ENCODE measurements at regions not wholly inside any gene's neighbourhood (a gene's known extent, or its start where the extent isn't known, plus 50 kb on each side); places are given as distances from the start of the nearest gene placed in this dataset.

- Histone ChIP-seq H3K27ac (ENCODE audit: low read depth in 2 of 2, low read length in 2 of 2) (no peak overlapping the region), H3K4me1 (ENCODE audit: control insufficient read depth in 2 of 3, insufficient read depth in 2 of 3, low read depth in 1 of 3, low read length in 3 of 3) (no peaks in the 10 kb centered on the region), H3K27me3 (ENCODE audit: control insufficient read depth, insufficient read depth, low read length) (no peaks in the 10 kb centered on the region), H3K36me3 (ENCODE audit: control insufficient read depth in 2 of 3, insufficient read depth in 3 of 3, low read length in 3 of 3) (no peaks in the 10 kb centered on the region), H3K4me3 (ENCODE audit: low read length in 3 of 3) (no peak overlapping the region), H3K9me3 (ENCODE audit: control insufficient read depth in 2 of 3, insufficient read depth in 1 of 3, low read length in 3 of 3) (no peaks in the 10 kb centered on the region), H3K9ac (ENCODE audit: low read length in 3 of 3) (no peak overlapping the region)
- TF ChIP-seq CTCF (IDR thresholded peaks at IDR 0.05; ENCODE audit: borderline replicate concordance, extremely low read depth, insufficient read depth): no peak
- FAIRE-seq (no peak), DNase-seq (no peak)
- intact Hi-C loops (cut with DNase I): no loop called here
Measured at GRCh38 chr15:81492331-81492968, 118.4 kb upstream of the TMC3 start.

DNA sequence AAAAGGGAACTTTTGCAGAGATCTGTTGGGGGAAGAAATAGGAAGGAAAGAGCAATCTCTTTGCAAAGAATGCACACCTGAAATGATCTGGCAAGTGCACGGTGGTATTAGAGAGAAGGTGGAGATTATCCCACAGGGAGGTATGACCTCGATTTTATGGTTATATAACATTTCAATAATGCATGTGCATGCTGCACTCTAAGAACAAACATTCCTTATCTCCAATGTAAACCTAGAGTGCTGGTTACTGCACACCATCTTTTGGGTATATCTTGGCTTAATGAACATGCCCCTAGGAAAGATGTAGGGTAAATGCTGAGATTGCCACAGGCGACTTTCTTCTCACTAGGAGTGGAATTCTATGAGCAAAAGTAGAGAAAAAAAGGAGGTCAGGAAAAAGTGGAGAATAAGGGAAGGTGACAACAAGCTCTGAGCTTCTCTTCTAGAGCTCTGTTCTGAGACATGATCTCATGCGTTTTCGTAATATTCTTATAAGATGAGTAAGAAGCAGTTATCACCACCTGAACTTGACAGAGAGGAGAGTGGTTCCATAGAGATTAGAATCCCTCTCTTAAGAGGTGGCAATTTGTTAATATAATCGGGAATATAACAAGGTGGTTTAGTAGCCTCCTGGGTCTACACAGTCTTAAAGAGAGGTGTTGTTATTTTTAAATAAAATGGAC is 117.5 kb upstream of the TMC3 start:
- FAIRE-seq: no peak
- H3K4me1 ChIP-seq (ENCODE audit: control insufficient read depth in 2 of 3, insufficient read depth in 2 of 3, low read depth in 1 of 3, low read length in 3 of 3): no peaks in the 10 kb centered on the region
- TF ChIP-seq CTCF (IDR thresholded peaks at IDR 0.05; ENCODE audit: borderline replicate concordance, extremely low read depth, insufficient read depth): no peak
- no peaks in the 10 kb centered on the region for H3K36me3 ChIP-seq (ENCODE audit: control insufficient read depth in 2 of 3, insufficient read depth in 3 of 3, low read length in 3 of 3)
- H3K27ac ChIP-seq (ENCODE audit: low read depth in 2 of 2, low read length in 2 of 2): no peak overlapping the region
- DNase-seq: no peak
- H3K9me3 ChIP-seq (ENCODE audit: control insufficient read depth in 2 of 3, insufficient read depth in 1 of 3, low read length in 3 of 3): no peaks in the 10 kb centered on the region
- intact Hi-C loops (cut with DNase I): no loop called here
- H3K27me3 ChIP-seq (ENCODE audit: control insufficient read depth, insufficient read depth, low read length): no peaks in the 10 kb centered on the region
- H3K4me3 ChIP-seq (ENCODE audit: low read length in 3 of 3): no peak overlapping the region
- H3K9ac ChIP-seq (ENCODE audit: low read length in 3 of 3): no peak overlapping the region

DNA sequence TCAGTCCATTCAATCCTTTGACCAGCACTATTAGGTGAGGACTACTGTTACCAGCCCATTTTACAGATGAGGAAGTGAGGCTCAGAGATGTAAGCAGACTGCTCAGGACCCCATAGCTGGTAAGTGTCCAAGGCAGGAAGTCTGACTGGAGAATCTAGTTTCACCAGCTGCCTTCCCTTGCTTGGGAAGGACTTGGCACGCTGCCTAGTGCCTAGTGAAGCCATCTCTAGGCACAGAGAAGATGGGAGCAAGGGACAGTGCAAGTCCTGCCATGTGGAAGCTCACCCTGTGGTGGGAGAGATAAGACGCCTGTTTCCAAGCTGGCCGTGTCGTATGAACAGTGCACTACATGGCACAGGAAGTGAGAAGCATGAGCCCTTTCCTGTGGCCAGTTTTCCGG is 111.8 kb upstream of the TMC3 start:
- H3K27ac ChIP-seq (ENCODE audit: low read depth in 2 of 2, low read length in 2 of 2): no peak overlapping the region
- no peak overlapping the region for H3K9ac ChIP-seq (ENCODE audit: low read length in 3 of 3)
- intact Hi-C loops (cut with DNase I): no loop called here
- no peaks in the 10 kb centered on the region for H3K4me1 ChIP-seq (ENCODE audit: control insufficient read depth in 2 of 3, insufficient read depth in 2 of 3, low read depth in 1 of 3, low read length in 3 of 3)
- H3K27me3 ChIP-seq (ENCODE audit: control insufficient read depth, insufficient read depth, low read length): no peaks in the 10 kb centered on the region
- FAIRE-seq (no peak), DNase-seq (no peak)
- no peaks in the 10 kb centered on the region for H3K36me3 ChIP-seq (ENCODE audit: control insufficient read depth in 2 of 3, insufficient read depth in 3 of 3, low read length in 3 of 3)
- H3K9me3 ChIP-seq (ENCODE audit: control insufficient read depth in 2 of 3, insufficient read depth in 1 of 3, low read length in 3 of 3): no peaks in the 10 kb centered on the region
- TF ChIP-seq CTCF (IDR thresholded peaks at IDR 0.05; ENCODE audit: borderline replicate concordance, extremely low read depth, insufficient read depth): no peak
- no peak overlapping the region for H3K4me3 ChIP-seq (ENCODE audit: low read length in 3 of 3)

All from kidney (tissue), 13 donors.